B cell (primary cell): ENCODE measurements at regions not wholly inside any gene's neighbourhood (a gene's known extent, or its start where the extent isn't known, plus 50 kb on each side); places are given as distances from the start of the nearest gene placed in this dataset.

Experiments used
- ATAC-seq: fragments of 200-7000 bp; cut with Tn5 transposase; one replicate; pipeline ENCODE4 v1.10.0; 2021; ENCODE audit warnings: low read depth, mild to moderate bottlenecking, moderate number of reproducible peaks, moderate library complexity
- CTCF ChIA-PET: fragments of 350-600 bp; sonication (Branson Sonifier 250); formaldehyde crosslinking; loops from one replicate; lab custom pipeline; 2021; ENCODE audit warnings: antibody characterized with exemption, inconsistent platforms; lab: Charles Lee
- POLR2A ChIA-PET: fragments of 350-600 bp; sonication (Branson Sonifier 250); formaldehyde crosslinking; loops from one replicate; lab custom pipeline; 2021; ENCODE audit warnings: antibody characterized with exemption; lab: Charles Lee
- DNase-seq: peaks from one replicate; pipeline ENCODE4 v3.0.0; 2013
- H2AFZ ChIP-seq: 2 replicates; pipeline ENCODE4 v1.6.1; 2012; ENCODE audit warnings: mild to moderate bottlenecking, low read depth, low read length; ENCODE audit not compliant: insufficient read depth, poor library complexity, severe bottlenecking
- H3K27ac ChIP-seq, 2 donors: 1 replicate in 1 of 2; 2 replicates in 1 of 2; pipeline ENCODE4 v1.5.1; 2012 to 2013; ENCODE audit warnings: low read length in 2 of 2, mild to moderate bottlenecking in 2 of 2, moderate library complexity in 1 of 2
- H3K27me3 ChIP-seq, 4 experiments: fragments of 200-600 bp in 1 of 4; sonication (generic) in 1 of 4; replicated peaks in 1 of 4; 1 replicate in 2 of 4; 2 replicates in 2 of 4; pipeline versions ENCODE4 v1.6.1 to v1.7.0; 2013 to 2016; ENCODE audit warnings: low read length in 3 of 4, mild to moderate bottlenecking in 2 of 4, mixed read lengths in 1 of 4, moderate library complexity in 1 of 4; ENCODE audit not compliant: insufficient read depth in 4 of 4, control insufficient read depth in 3 of 4; ENCODE audit errors: control extremely low read depth in 1 of 4
- H3K36me3 ChIP-seq, 2 experiments: replicated peaks in 1 of 2; 1 replicate in 1 of 2; 2 replicates in 1 of 2; pipeline versions ENCODE4 v1.6.1 to v1.7.1; 2013; ENCODE audit warnings: low read length in 1 of 2; ENCODE audit not compliant: insufficient read depth in 2 of 2, control insufficient read depth in 1 of 2; ENCODE audit errors: control extremely low read depth in 1 of 2, extremely low read depth in 1 of 2
- H3K4me1 ChIP-seq, 2 donors: fragments of 200-600 bp in 1 of 2; sonication (generic) in 1 of 2; 1 replicate in 1 of 2; 2 replicates in 1 of 2; pipeline versions ENCODE4 v1.5.1 to v1.6.1; 2013 to 2017; ENCODE audit warnings: low read length in 2 of 2; ENCODE audit not compliant: control insufficient read depth in 2 of 2, insufficient read depth in 2 of 2
- H3K4me2 ChIP-seq: replicated peaks from 2 replicates; pipeline ENCODE3; 2012; ENCODE audit warnings: mild to moderate bottlenecking, low read depth, low read length; ENCODE audit not compliant: poor library complexity, severe bottlenecking
- H3K4me3 ChIP-seq, 5 experiments: fragments of 200-600 bp in 1 of 5; sonication (generic) in 1 of 5; 1 replicate in 3 of 5; 2 replicates in 2 of 5; pipeline versions ENCODE4 v1.5.1 to v1.7.0; 2011 to 2016; ENCODE audit warnings: low read length in 4 of 5, mild to moderate bottlenecking in 4 of 5, low read depth in 2 of 5, control low read depth in 1 of 5, moderate library complexity in 1 of 5; ENCODE audit not compliant: insufficient read depth in 1 of 5; ENCODE audit errors: control extremely low read depth in 1 of 5, extremely low read depth in 1 of 5
- H3K79me2 ChIP-seq: fragments of 200-600 bp; sonication (generic); one replicate; pipeline ENCODE4 v1.6.0; 2016; ENCODE audit warnings: low read length; ENCODE audit not compliant: control insufficient read depth, insufficient read depth
- H3K9ac ChIP-seq: fragments of 200-600 bp; sonication (generic); 2 replicates; pipeline ENCODE4 v1.6.1; 2017; ENCODE audit warnings: mild to moderate bottlenecking, low read length, moderate library complexity
- H3K9me3 ChIP-seq, 3 donors: one replicate each; pipeline versions ENCODE4 v1.6.1 to v1.7.1; 2013; ENCODE audit warnings: low read length in 2 of 3; ENCODE audit not compliant: control insufficient read depth in 2 of 3, insufficient read depth in 1 of 3; ENCODE audit errors: control extremely low read depth in 1 of 3
- H4K20me1 ChIP-seq: 2 replicates; pipeline ENCODE4 v1.6.0; 2012; ENCODE audit warnings: mild to moderate bottlenecking, low read length; ENCODE audit not compliant: insufficient read depth, control insufficient read depth, poor library complexity, severe bottlenecking
- H3K27ac Mint-ChIP-seq: one replicate; pipeline ENCODE4 v1.8.0; 2021; ENCODE audit warnings: mixed read lengths
- H3K27me3 Mint-ChIP-seq: one replicate; pipeline ENCODE4 v1.8.0; 2021; ENCODE audit warnings: mixed read lengths
- H3K4me1 Mint-ChIP-seq: one replicate; pipeline ENCODE4 v1.8.0; 2021; ENCODE audit warnings: mixed read lengths
- H3K4me3 Mint-ChIP-seq: one replicate; pipeline ENCODE4 v1.8.0; 2021; ENCODE audit warnings: mixed read lengths
- H3K9me3 Mint-ChIP-seq: one replicate; pipeline ENCODE4 v1.8.0; 2022; ENCODE audit warnings: mixed read lengths; ENCODE audit not compliant: insufficient read depth
- EZH2 ChIP-seq: IDR thresholded peaks from 2 replicates; pipeline ENCODE4 v1.6.1; 2012; ENCODE audit warnings: borderline replicate concordance, low read depth, mild to moderate bottlenecking, moderate library complexity, low read length; ENCODE audit not compliant: insufficient read depth, poor library complexity, severe bottlenecking
- WGBS: methylation state at CpG from one replicate; pipeline ENCODE4 v1.1.5; 2013; ENCODE audit warnings: missing lambda C conversion rate; ENCODE audit not compliant: insufficient coverage; 5-methylcytosine and 5-hydroxymethylcytosine counted together
- intact Hi-C: fragments of 100-400 bp; cut with micrococcal nuclease; formaldehyde crosslinking; loops from one replicate; pipeline ENCODE4 v1.10.0; 2022
- TF ChIP-seq, protein P1 (sequence below): fragments of 200-600 bp; IDR thresholded peaks from one replicate; pipeline ENCODE4 v1.8.0; 2022; ENCODE audit warnings: antibody characterized with exemption, mild to moderate bottlenecking

DNA sequence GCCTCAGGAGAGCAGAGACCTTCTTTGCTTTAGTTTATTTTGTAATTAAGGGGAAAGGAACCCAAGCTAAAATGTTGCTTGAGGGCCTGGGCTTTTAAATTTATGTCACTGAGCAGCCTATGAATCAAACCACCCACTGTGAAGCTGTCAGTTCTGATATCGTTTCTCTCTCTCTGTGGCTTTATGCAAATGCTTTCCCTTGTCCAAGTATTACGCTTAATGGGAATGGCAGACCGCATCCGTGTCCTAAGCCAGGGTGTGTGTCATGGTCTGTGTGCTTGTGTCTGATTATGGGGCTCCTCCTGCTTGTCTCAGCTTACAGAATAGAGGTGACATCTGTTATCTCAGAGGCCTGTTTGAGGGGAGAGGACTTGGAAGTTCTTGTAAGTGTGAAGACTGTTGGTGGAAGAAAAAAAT is 82.4 kb downstream of the EBLN2 start:
- H3K4me3 ChIP-seq, result no peak overlapping the region
- intact Hi-C loops, result no loop called here
- no peaks in the 10 kb centered on the region for H4K20me1 ChIP-seq
- no peak overlapping the region for H3K9ac ChIP-seq
- no peaks in the 10 kb centered on the region for H3K9me3 ChIP-seq
- no peak for DNase-seq
- ChIA-PET POLR2A (no interaction called here), CTCF (no interaction called here)
- no peak overlapping the region for H3K4me3 Mint-ChIP-seq
- no peak overlapping the region for H3K4me2 ChIP-seq
- no peaks in the 10 kb centered on the region for H3K27me3 ChIP-seq
- H2AFZ ChIP-seq, result no peak overlapping the region
- H3K27ac Mint-ChIP-seq, result no peak overlapping the region
- peaks cover 12% of the 10 kb centered on the region for H3K27me3 Mint-ChIP-seq
- no peaks in the 10 kb centered on the region for H3K9me3 Mint-ChIP-seq
- TF ChIP-seq, protein P1, sequence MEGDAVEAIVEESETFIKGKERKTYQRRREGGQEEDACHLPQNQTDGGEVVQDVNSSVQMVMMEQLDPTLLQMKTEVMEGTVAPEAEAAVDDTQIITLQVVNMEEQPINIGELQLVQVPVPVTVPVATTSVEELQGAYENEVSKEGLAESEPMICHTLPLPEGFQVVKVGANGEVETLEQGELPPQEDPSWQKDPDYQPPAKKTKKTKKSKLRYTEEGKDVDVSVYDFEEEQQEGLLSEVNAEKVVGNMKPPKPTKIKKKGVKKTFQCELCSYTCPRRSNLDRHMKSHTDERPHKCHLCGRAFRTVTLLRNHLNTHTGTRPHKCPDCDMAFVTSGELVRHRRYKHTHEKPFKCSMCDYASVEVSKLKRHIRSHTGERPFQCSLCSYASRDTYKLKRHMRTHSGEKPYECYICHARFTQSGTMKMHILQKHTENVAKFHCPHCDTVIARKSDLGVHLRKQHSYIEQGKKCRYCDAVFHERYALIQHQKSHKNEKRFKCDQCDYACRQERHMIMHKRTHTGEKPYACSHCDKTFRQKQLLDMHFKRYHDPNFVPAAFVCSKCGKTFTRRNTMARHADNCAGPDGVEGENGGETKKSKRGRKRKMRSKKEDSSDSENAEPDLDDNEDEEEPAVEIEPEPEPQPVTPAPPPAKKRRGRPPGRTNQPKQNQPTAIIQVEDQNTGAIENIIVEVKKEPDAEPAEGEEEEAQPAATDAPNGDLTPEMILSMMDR, result no peak
- no peak for TF ChIP-seq EZH2
- no peak for ATAC-seq
- H3K27ac ChIP-seq, result no peak overlapping the region
- 34% methylated on average over 2 of the region's 4 CpGs for WGBS
- no peaks in the 10 kb centered on the region for H3K4me1 ChIP-seq
- no peaks in the 10 kb centered on the region for H3K4me1 Mint-ChIP-seq
- no peaks in the 10 kb centered on the region for H3K36me3 ChIP-seq
- no peaks in the 10 kb centered on the region for H3K79me2 ChIP-seq

DNA sequence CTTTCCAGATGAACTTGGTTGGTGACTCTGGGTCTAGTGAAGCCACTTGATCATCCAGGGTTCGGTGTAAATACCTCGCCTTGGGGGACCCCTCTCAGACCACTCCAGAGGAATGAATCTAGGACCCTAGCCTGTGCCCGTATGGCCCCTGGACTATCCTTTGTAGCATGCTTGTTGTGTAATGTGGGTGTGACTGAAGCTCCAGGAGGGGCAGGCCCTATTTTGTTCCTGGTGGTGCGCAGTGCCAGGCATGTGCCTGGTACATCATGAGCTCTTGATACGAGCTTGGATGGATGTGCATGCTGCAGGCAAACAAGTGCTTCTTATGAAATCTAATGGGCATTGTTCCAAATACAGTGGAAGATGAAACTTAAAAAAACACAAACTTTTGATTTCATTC is 82.8 kb downstream of the EBLN2 start:
- ChIA-PET POLR2A (no interaction called here), CTCF (no interaction called here)
- Mint-ChIP-seq H3K4me3 (no peak overlapping the region), H3K9me3 (no peaks in the 10 kb centered on the region), H3K27ac (no peak overlapping the region), H3K27me3 (peaks cover 12% of the 10 kb centered on the region), H3K4me1 (no peaks in the 10 kb centered on the region)
- Histone ChIP-seq H3K79me2 (no peaks in the 10 kb centered on the region), H3K27me3 (no peaks in the 10 kb centered on the region), H3K9ac (no peak overlapping the region), H2AFZ (no peak overlapping the region), H3K4me1 (no peaks in the 10 kb centered on the region), H3K36me3 (no peaks in the 10 kb centered on the region), H3K4me2 (no peak overlapping the region), H3K27ac (no peak overlapping the region), H3K9me3 (no peaks in the 10 kb centered on the region), H4K20me1 (no peaks in the 10 kb centered on the region), H3K4me3 (no peak overlapping the region)
- no peak for ATAC-seq
- 100% methylated on average over 5 of the region's 5 CpGs for WGBS
- no peak for DNase-seq
- no peak for TF ChIP-seq EZH2
- TF ChIP-seq, protein P1, result no peak
- intact Hi-C loops, result no loop called here
